Type B pancreatic cell (in vitro differentiated cells): ENCODE measurements at regions not wholly inside any gene's neighbourhood (a gene's known extent, or its start where the extent isn't known, plus 50 kb on each side); places are given as distances from the start of the nearest gene placed in this dataset.

Experiments used
- DNase-seq: peaks from one replicate; pipeline ENCODE4 v3.0.0; 2021; ENCODE audit warnings: mixed read lengths; ENCODE audit not compliant: unreplicated experiment; ENCODE audit errors: extremely low spot score
- H3K27ac Mint-ChIP-seq: 2 replicates; pipeline ENCODE4 v1.8.0; 2021; ENCODE audit warnings: mild to moderate bottlenecking, mixed read lengths
- H3K27me3 Mint-ChIP-seq: 2 replicates; pipeline ENCODE4 v1.8.0; 2021; ENCODE audit warnings: mixed read lengths
- H3K36me3 Mint-ChIP-seq: 2 replicates; pipeline ENCODE4 v1.8.0; 2021; ENCODE audit warnings: mixed read lengths
- H3K4me1 Mint-ChIP-seq: one replicate; pipeline ENCODE4 v1.8.0; 2021; ENCODE audit warnings: mixed read lengths; ENCODE audit not compliant: unreplicated experiment
- H3K4me3 Mint-ChIP-seq: 2 replicates; pipeline ENCODE4 v1.8.0; 2021; ENCODE audit warnings: mild to moderate bottlenecking, mixed read lengths
- H3K9me3 Mint-ChIP-seq: 2 replicates; pipeline ENCODE4 v1.8.0; 2021; ENCODE audit warnings: mixed read lengths
- CTCF ChIP-seq: fragments of 200-600 bp; sonication (generic); conservative IDR thresholded peaks from 2 replicates; pipeline ENCODE4 v1.5.0; 2021; ENCODE audit warnings: antibody characterized with exemption, mild to moderate bottlenecking

GRCh38 chr4:126563389-126563788 is 1069.4 kb upstream of the INTU start:
- Mint-ChIP-seq H3K27me3 (no peaks in the 10 kb centered on the region), H3K9me3 (peaks cover 4% of the 10 kb centered on the region), H3K27ac (no peak overlapping the region), H3K36me3 (no peaks in the 10 kb centered on the region), H3K4me3 (no peak overlapping the region), H3K4me1 (no peaks in the 10 kb centered on the region)
- DNase-seq: no peak
- no peak for TF ChIP-seq CTCF

- no peak overlapping the region for H3K4me3 Mint-ChIP-seq
- no peak for DNase-seq
- TF ChIP-seq CTCF: no peak
- no peak overlapping the region for H3K27ac Mint-ChIP-seq
- no peaks in the 10 kb centered on the region for H3K4me1 Mint-ChIP-seq
- no peaks in the 10 kb centered on the region for H3K36me3 Mint-ChIP-seq
- peaks cover 4% of the 10 kb centered on the region for H3K9me3 Mint-ChIP-seq
- no peaks in the 10 kb centered on the region for H3K27me3 Mint-ChIP-seq
Observed at GRCh38 chr4:126564283-126564854, 1068.4 kb upstream of the INTU start.

- Mint-ChIP-seq H3K9me3 (no peaks in the 10 kb centered on the region), H3K27ac (no peak overlapping the region), H3K4me3 (no peak overlapping the region), H3K27me3 (no peaks in the 10 kb centered on the region), H3K36me3 (no peaks in the 10 kb centered on the region), H3K4me1 (no peaks in the 10 kb centered on the region)
- DNase-seq: no peak
- no peak for TF ChIP-seq CTCF
Observed at GRCh38 chr4:126568652-126569570, 1063.8 kb upstream of the INTU start.

GRCh38 chr4:126572264-126572663 is 1060.5 kb upstream of the INTU start:
- H3K27me3 Mint-ChIP-seq: peaks cover 3% of the 10 kb centered on the region
- no peaks in the 10 kb centered on the region for H3K9me3 Mint-ChIP-seq
- TF ChIP-seq CTCF: no peak
- H3K27ac Mint-ChIP-seq: no peak overlapping the region
- no peak for DNase-seq
- no peak overlapping the region for H3K4me3 Mint-ChIP-seq
- no peaks in the 10 kb centered on the region for H3K4me1 Mint-ChIP-seq
- no peaks in the 10 kb centered on the region for H3K36me3 Mint-ChIP-seq

- Mint-ChIP-seq H3K4me1 (no peaks in the 10 kb centered on the region), H3K4me3 (no peak overlapping the region), H3K27me3 (no peaks in the 10 kb centered on the region), H3K36me3 (no peaks in the 10 kb centered on the region), H3K9me3 (peaks cover 5% of the 10 kb centered on the region), H3K27ac (no peak overlapping the region)
- no peak for DNase-seq
- TF ChIP-seq CTCF: no peak
Observed at GRCh38 chr4:126582737-126583136, 1050.0 kb upstream of the INTU start.
